Bronchial epithelial cell (primary cell): ENCODE measurements at regions not wholly inside any gene's neighbourhood (a gene's known extent, or its start where the extent isn't known, plus 50 kb on each side); places are given as distances from the start of the nearest gene placed in this dataset.

Experiments
- DNase-seq: peaks from one replicate; pipeline ENCODE4 v3.0.0-alpha.2; 2010; ENCODE audit warnings: low read depth
- FAIRE-seq: peaks from 2 replicates; lab custom pipeline; 2011; peaks lifted over from hg19 to GRCh38; lab: Jason Lieb, UNC
- H3K27me3 ChIP-seq: 2 replicates; pipeline ENCODE4 v1.5.1; 2011; ENCODE audit warnings: low read length; ENCODE audit not compliant: control insufficient read depth, insufficient read depth
- H3K36me3 ChIP-seq: 2 replicates; pipeline ENCODE4 v1.5.1; 2011; ENCODE audit warnings: low read length; ENCODE audit not compliant: control insufficient read depth, insufficient read depth
- H3K4me3 ChIP-seq: 2 replicates; pipeline ENCODE4 v1.5.1; 2011; ENCODE audit warnings: mild to moderate bottlenecking, low read depth, low read length, control low read depth
- TF ChIP-seq, protein P1 (sequence below): IDR thresholded peaks from 2 replicates; pipeline ENCODE4 v1.5.1; 2011; ENCODE audit warnings: mild to moderate bottlenecking, moderate library complexity, low read length, control low read depth, inconsistent platforms; ENCODE audit not compliant: insufficient read depth, severe bottlenecking

DNA sequence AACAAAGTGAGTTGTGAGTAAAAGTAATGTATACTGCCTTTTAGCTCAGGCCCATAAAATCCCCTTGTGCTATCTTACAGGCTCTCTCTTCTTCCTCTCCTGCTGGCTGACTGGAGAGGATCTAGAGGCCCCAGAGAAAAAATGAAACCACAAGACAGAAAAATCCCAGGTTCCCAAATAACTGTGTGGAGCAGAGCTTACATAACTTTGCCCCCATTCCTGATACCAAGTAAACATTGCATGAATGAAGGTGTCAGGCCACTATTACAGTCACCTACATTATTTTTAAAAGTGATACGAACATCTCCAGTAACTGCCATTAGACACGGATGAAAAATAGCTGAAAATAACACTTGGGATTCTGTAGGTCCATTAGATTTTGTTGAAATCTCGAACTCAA lies 386.0 kb upstream of the NR5A2 start:
- no peak for FAIRE-seq
- TF ChIP-seq, protein P1, sequence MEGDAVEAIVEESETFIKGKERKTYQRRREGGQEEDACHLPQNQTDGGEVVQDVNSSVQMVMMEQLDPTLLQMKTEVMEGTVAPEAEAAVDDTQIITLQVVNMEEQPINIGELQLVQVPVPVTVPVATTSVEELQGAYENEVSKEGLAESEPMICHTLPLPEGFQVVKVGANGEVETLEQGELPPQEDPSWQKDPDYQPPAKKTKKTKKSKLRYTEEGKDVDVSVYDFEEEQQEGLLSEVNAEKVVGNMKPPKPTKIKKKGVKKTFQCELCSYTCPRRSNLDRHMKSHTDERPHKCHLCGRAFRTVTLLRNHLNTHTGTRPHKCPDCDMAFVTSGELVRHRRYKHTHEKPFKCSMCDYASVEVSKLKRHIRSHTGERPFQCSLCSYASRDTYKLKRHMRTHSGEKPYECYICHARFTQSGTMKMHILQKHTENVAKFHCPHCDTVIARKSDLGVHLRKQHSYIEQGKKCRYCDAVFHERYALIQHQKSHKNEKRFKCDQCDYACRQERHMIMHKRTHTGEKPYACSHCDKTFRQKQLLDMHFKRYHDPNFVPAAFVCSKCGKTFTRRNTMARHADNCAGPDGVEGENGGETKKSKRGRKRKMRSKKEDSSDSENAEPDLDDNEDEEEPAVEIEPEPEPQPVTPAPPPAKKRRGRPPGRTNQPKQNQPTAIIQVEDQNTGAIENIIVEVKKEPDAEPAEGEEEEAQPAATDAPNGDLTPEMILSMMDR, result no peak

DNA sequence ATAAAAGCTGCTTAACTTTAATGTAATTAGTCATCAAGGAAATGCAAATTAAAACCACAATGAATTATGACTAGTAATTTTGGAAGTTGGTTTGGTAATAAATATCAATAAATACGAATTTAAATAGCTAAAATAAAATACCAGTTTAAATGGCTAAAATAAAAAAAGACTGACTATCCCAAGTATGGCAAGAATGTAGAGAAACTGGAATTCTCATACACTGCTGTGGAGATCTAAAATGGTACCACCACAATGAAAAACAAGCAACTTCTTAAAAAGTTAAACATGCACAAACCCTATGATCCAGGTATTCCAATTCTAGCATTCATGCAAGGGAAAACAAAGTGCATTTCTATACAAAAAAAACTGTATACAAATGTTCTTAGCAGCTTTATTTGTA lies 382.6 kb upstream of the NR5A2 start:
- no peak for FAIRE-seq
- TF ChIP-seq, protein P1, result no peak
- H3K36me3 ChIP-seq, result no peaks in the 10 kb centered on the region
- no peak for DNase-seq
- no peaks in the 10 kb centered on the region for H3K27me3 ChIP-seq
- no peak overlapping the region for H3K4me3 ChIP-seq

More for the DNA sequence above, 386.0 kb upstream of the NR5A2 start:
- DNase-seq, result no peak
- Histone ChIP-seq H3K27me3 (no peaks in the 10 kb centered on the region), H3K36me3 (no peaks in the 10 kb centered on the region), H3K4me3 (no peak overlapping the region)

DNA sequence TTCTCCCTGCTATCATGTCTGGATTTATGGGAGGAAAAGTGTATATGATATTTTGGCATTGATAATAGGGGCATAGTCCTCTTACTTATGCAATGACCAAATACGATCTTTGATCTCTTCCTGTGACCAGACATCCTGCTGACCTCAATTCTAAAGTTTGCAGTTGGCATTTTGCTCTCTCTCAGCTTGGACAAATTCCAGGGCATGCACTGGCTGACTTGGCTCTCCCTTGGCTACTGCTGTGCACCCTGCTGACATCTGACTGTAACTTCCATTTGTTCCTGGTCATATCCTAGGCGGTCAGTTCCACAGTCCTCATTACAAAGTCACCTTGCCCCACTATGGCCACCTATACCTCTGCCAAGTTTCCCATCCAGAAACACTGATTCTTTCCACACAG lies 380.7 kb upstream of the NR5A2 start:
- FAIRE-seq (no peak), DNase-seq (no peak)
- Histone ChIP-seq H3K4me3 (no peak overlapping the region), H3K27me3 (no peaks in the 10 kb centered on the region), H3K36me3 (no peaks in the 10 kb centered on the region)
- TF ChIP-seq, protein P1, result no peak

DNA sequence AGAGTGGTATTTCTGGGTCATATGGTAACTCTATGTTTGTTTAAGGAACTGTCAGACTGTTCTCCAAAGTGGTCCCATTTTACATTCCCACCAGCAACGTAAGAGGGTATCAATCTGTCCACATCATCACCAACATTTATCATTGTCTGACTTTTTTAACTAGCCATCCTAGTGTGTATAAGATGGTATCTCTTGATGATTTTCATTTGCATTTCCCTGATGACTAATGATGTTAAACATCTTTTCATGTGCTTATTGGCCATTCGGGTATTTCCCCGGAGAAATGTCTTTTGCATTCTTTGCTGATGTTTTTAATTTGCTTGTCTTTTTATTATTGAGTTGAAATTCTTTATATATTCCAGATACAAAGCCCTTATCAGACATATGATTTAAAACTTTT lies 370.1 kb upstream of the NR5A2 start:
- Histone ChIP-seq H3K27me3 (peaks cover 2% of the 10 kb centered on the region), H3K4me3 (no peak overlapping the region), H3K36me3 (no peaks in the 10 kb centered on the region)
- DNase-seq (no peak), FAIRE-seq (no peak)
- TF ChIP-seq, protein P1, result no peak

DNA sequence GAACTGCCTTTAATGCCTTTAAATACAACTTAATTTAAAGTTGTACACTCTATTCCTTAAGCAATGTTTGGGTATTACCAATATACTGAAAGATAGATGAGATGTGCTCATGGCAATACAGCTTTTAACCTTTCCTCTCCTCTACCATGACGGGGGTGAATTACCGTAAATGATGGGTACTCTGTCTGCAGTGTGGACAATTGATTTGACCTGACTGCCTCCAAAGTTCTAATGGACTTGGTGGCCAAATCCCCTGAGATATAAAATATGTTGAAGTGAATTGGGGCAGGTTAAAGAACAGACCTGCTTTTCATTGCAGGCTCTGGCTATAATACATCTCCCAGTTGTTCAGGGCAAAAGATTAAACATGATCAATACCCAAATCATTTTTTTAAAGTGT lies 367.4 kb upstream of the NR5A2 start:
- TF ChIP-seq, protein P1, result no peak
- DNase-seq, result no peak
- FAIRE-seq, result no peak
- no peaks in the 10 kb centered on the region for H3K36me3 ChIP-seq
- H3K27me3 ChIP-seq, result peaks cover 2% of the 10 kb centered on the region
- H3K4me3 ChIP-seq, result no peak overlapping the region

DNA sequence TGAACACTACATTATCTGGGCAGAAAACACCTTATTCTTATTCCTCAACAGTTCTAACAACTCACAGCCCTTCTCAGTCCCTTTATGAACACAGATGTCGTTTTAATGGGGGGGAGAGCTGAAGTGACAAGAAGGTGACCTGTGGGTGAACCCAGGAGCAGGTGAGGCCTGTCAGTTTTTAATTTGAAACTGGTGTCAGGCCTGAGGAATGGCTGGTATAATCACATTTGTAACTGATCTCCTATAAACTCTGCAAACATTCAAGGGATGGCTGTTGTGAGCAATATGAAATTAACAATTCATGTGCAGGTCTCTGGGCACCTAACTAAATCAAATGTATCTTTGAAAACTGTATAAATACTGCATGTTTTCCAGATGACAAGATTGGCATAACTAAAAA lies 362.1 kb upstream of the NR5A2 start:
- TF ChIP-seq, protein P1, result no peak

More for the DNA sequence above, 362.1 kb upstream of the NR5A2 start:
- DNase-seq (no peak), FAIRE-seq (no peak)
- H3K27me3 ChIP-seq, result no peaks in the 10 kb centered on the region
- no peaks in the 10 kb centered on the region for H3K36me3 ChIP-seq
- no peak overlapping the region for H3K4me3 ChIP-seq
